ENCODE measurements at regions not wholly inside any gene's neighbourhood (a gene's known extent, or its start where the extent isn't known, plus 50 kb on each side); places are given as distances from the start of the nearest gene placed in this dataset.

DNA sequence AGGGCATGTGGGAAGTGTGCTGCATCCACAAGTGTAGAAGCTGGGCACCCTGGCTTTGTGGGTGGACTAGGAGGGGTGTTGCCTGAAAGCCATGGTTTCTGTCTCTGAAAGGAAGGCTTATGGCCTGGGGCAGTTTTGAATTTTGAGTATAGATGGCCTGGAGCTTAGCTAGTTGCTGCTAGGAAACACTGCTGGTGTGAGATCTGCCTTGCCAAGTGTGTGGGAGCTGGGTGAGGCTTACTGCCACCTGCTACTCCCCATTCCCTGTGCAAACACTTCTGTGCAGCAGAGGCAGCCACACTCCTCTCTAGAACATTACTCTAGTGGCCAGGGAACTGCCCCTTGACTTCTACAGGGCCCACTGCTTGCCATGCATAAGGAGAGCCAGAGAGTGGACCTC lies 831.7 kb upstream of the LRRTM1 start:
- Histone ChIP-seq H3K4me1 (ENCODE audit: control insufficient read depth, extremely low read depth, insufficient read depth, low read length) (no peaks in the 10 kb centered on the region), H3K4me2 (ENCODE audit: extremely low read depth, insufficient read depth, low read length) (no peak overlapping the region), H3K27me3 (ENCODE audit: control insufficient read depth, insufficient read depth, low read length) (no peaks in the 10 kb centered on the region), H3K79me2 (ENCODE audit: control insufficient read depth, insufficient read depth, low read length) (no peaks in the 10 kb centered on the region), H3K4me3 (replicated peaks in 1 of 4; ENCODE audit: control extremely low read depth in 1 of 4, insufficient read depth in 1 of 4, low read depth in 3 of 4, low read length in 4 of 4) (no peak overlapping the region), H2AFZ (ENCODE audit: low read length) (no peak overlapping the region), H3K9ac (ENCODE audit: insufficient read depth, low read length) (no peak overlapping the region), H4K20me1 (ENCODE audit: control insufficient read depth, extremely low read depth, insufficient read depth, low read length) (no peaks in the 10 kb centered on the region), H3K36me3 (ENCODE audit: control insufficient read depth, insufficient read depth, low read length) (no peaks in the 10 kb centered on the region), H3K27ac (ENCODE audit: insufficient read depth, low read length) (no peak overlapping the region), H3K9me3 (ENCODE audit: control insufficient read depth, insufficient read depth, low read depth, low read length) (no peaks in the 10 kb centered on the region)
- DNase-seq (ENCODE audit: low read depth in 2 of 2), result no peak
- TF ChIP-seq EZH2 (IDR thresholded peaks at IDR 0.05; ENCODE audit: low read length, missing control alignments), result no peak
- TF ChIP-seq, protein P1, sequence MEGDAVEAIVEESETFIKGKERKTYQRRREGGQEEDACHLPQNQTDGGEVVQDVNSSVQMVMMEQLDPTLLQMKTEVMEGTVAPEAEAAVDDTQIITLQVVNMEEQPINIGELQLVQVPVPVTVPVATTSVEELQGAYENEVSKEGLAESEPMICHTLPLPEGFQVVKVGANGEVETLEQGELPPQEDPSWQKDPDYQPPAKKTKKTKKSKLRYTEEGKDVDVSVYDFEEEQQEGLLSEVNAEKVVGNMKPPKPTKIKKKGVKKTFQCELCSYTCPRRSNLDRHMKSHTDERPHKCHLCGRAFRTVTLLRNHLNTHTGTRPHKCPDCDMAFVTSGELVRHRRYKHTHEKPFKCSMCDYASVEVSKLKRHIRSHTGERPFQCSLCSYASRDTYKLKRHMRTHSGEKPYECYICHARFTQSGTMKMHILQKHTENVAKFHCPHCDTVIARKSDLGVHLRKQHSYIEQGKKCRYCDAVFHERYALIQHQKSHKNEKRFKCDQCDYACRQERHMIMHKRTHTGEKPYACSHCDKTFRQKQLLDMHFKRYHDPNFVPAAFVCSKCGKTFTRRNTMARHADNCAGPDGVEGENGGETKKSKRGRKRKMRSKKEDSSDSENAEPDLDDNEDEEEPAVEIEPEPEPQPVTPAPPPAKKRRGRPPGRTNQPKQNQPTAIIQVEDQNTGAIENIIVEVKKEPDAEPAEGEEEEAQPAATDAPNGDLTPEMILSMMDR (conservative IDR thresholded peaks at IDR 0.05 in 1 of 2, IDR thresholded peaks at IDR 0.05 in 1 of 2; ENCODE audit: low read depth in 1 of 2, low read length in 2 of 2), result no peak

DNA sequence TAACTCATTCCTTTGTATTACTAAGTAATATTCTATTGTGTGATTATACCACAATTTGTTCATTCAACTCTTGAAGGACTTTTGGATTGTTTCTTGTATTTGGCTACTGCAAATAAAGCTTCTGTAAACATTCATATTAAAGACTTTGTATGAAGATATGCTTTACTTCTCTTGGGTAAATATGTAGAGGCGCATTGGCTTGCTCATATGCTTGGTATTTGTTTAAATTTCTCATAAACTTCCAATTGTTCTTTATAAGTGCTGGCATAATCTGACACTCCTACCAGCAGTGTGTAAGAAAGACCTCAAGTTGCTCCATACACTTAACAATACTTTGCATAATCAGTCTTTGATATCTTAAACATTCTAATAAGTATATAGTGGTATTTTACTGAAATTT lies 792.8 kb upstream of the LRRTM1 start:
- no peak for TF ChIP-seq EZH2 (IDR thresholded peaks at IDR 0.05; ENCODE audit: low read length, missing control alignments)
- TF ChIP-seq, protein P1 (conservative IDR thresholded peaks at IDR 0.05 in 1 of 2, IDR thresholded peaks at IDR 0.05 in 1 of 2; ENCODE audit: low read depth in 1 of 2, low read length in 2 of 2), result no peak

DNA sequence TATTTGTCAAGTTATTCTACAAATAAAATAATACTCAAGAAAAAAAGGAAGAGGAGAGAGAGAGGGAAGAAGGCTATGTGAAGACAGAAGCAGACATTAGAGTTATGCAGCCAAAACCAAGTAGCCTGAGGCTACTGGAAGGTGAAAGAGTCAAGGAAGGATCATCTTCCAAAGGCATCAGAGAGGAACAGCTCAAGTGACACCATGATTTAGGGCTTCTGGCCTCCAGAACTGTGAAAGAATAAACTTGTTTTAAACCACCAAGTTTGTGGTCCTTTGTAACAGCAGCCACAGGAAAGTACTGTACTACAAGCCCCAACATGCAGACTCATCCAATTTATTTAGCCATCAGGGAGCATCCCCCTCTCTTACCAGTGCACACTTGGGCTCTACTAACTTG lies 788.5 kb upstream of the LRRTM1 start:
- H3K79me2 ChIP-seq (ENCODE audit: control insufficient read depth, insufficient read depth, low read length), result no peaks in the 10 kb centered on the region

More for the DNA sequence above, 792.8 kb upstream of the LRRTM1 start:
- DNase-seq (ENCODE audit: low read depth in 2 of 2), result no peak
- no peak overlapping the region for H3K4me3 ChIP-seq (replicated peaks in 1 of 4; ENCODE audit: control extremely low read depth in 1 of 4, insufficient read depth in 1 of 4, low read depth in 3 of 4, low read length in 4 of 4)
- no peak overlapping the region for H3K27ac ChIP-seq (ENCODE audit: insufficient read depth, low read length)
- no peak overlapping the region for H3K9ac ChIP-seq (ENCODE audit: insufficient read depth, low read length)
- H3K9me3 ChIP-seq (ENCODE audit: control insufficient read depth, insufficient read depth, low read depth, low read length), result no peaks in the 10 kb centered on the region
- H3K79me2 ChIP-seq (ENCODE audit: control insufficient read depth, insufficient read depth, low read length), result no peaks in the 10 kb centered on the region
- no peaks in the 10 kb centered on the region for H3K36me3 ChIP-seq (ENCODE audit: control insufficient read depth, insufficient read depth, low read length)
- H2AFZ ChIP-seq (ENCODE audit: low read length), result no peak overlapping the region
- H3K4me1 ChIP-seq (ENCODE audit: control insufficient read depth, extremely low read depth, insufficient read depth, low read length), result no peaks in the 10 kb centered on the region
- H4K20me1 ChIP-seq (ENCODE audit: control insufficient read depth, extremely low read depth, insufficient read depth, low read length), result no peaks in the 10 kb centered on the region
- H3K4me2 ChIP-seq (ENCODE audit: extremely low read depth, insufficient read depth, low read length), result no peak overlapping the region
- no peaks in the 10 kb centered on the region for H3K27me3 ChIP-seq (ENCODE audit: control insufficient read depth, insufficient read depth, low read length)

More for the DNA sequence above, 788.5 kb upstream of the LRRTM1 start:
- H2AFZ ChIP-seq (ENCODE audit: low read length), result no peak overlapping the region
- H3K4me1 ChIP-seq (ENCODE audit: control insufficient read depth, extremely low read depth, insufficient read depth, low read length), result no peaks in the 10 kb centered on the region
- TF ChIP-seq, protein P1 (conservative IDR thresholded peaks at IDR 0.05 in 1 of 2, IDR thresholded peaks at IDR 0.05 in 1 of 2; ENCODE audit: low read depth in 1 of 2, low read length in 2 of 2), result no peak
- TF ChIP-seq EZH2 (IDR thresholded peaks at IDR 0.05; ENCODE audit: low read length, missing control alignments), result no peak
- no peaks in the 10 kb centered on the region for H3K36me3 ChIP-seq (ENCODE audit: control insufficient read depth, insufficient read depth, low read length)
- H3K4me3 ChIP-seq (replicated peaks in 1 of 4; ENCODE audit: control extremely low read depth in 1 of 4, insufficient read depth in 1 of 4, low read depth in 3 of 4, low read length in 4 of 4), result no peak overlapping the region
- H3K27me3 ChIP-seq (ENCODE audit: control insufficient read depth, insufficient read depth, low read length), result no peaks in the 10 kb centered on the region
- H3K4me2 ChIP-seq (ENCODE audit: extremely low read depth, insufficient read depth, low read length), result no peak overlapping the region
- DNase-seq (ENCODE audit: low read depth in 2 of 2), result no peak
- no peaks in the 10 kb centered on the region for H4K20me1 ChIP-seq (ENCODE audit: control insufficient read depth, extremely low read depth, insufficient read depth, low read length)
- H3K9me3 ChIP-seq (ENCODE audit: control insufficient read depth, insufficient read depth, low read depth, low read length), result no peaks in the 10 kb centered on the region
- H3K27ac ChIP-seq (ENCODE audit: insufficient read depth, low read length), result no peak overlapping the region
- no peak overlapping the region for H3K9ac ChIP-seq (ENCODE audit: insufficient read depth, low read length)

Data from fibroblast of lung (primary cell).